ENCODE measurements at regions not wholly inside any gene's neighbourhood (a gene's known extent, or its start where the extent isn't known, plus 50 kb on each side); places are given as distances from the start of the nearest gene placed in this dataset.
"Not testable (repeated sequence)": the region's sequence is repeated elsewhere in the genome, so short reads cannot be mapped to it uniquely, and the experiment has no call there.

- no peak for DNase-seq (ENCODE audit: low read depth, low spot score)
- H3K4me3 ChIP-seq (ENCODE audit: low read length), result no peak overlapping the region
Measured at GRCh38 chr16:59339871-59340270, 605.8 kb upstream of the GOT2 start.

DNA sequence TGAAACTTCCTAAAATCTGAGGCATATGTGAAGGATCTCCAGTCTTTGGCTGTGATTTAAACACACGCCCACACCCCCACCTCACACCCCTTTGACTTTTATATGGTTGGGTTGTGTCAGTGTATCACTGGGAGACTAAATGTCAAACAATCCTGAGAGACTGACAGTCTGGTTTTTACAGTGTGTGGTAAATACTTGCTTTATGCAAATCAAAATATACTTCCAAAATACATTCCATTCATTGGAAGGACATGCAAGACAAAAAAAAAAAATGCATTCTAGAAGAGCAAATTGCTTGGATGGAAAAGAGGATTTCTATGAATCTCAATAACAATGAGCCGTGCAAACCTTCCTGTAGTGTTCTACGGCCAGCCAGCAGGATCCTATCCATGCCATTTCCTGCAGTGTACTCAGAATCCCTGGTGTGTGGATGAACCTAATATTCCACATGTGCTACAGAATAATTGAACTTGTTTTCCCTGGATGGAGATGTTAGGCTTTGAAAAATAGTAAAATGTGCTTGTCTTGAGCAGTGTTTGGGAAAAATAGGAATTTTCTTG is 602.1 kb upstream of the GOT2 start:
- H3K4me3 ChIP-seq (ENCODE audit: low read length), result no peak overlapping the region
- DNase-seq (ENCODE audit: low read depth, low spot score), result no peak

GRCh38 chr16:59331708-59332107 is 597.6 kb upstream of the GOT2 start:
- not testable (repeated sequence) for DNase-seq (ENCODE audit: low read depth, low spot score); H3K4me3 ChIP-seq (ENCODE audit: low read length)

DNA sequence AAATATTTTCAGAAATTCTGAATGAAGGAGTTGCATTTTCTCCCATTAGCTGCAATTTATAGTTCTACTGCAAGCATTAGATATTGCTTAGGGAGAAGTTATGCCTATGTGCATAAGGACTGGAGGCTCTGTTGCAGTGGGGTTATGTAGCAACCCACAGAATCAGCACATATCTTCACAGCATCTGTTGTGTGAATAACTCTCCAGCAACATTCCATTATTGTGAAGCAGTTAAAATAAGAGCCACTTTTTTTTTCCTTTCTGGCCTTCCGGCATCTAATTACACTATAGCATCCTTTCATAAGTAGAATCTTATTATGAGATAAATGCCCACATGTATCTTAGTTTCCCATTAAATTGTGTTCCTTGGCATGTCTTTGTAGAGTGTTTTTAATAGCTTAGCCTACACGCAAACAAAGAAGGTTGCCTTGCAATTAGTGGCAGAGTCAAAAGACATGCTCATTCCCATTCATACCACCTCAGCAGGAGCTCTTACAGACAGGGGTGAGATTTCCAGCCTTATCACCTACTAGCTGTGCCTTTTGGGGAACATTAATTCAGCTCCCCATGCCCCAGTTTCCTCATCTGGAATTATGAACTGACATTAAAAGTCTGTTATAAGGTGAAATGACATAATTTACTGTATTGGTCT is 596.0 kb upstream of the GOT2 start:
- no peak overlapping the region for H3K4me3 ChIP-seq (ENCODE audit: low read length)
- DNase-seq (ENCODE audit: low read depth, low spot score), result no peak

GRCh38 chr16:59328961-59329360 is 594.8 kb upstream of the GOT2 start:
- DNase-seq (ENCODE audit: low read depth, low spot score), result no peak
- H3K4me3 ChIP-seq (ENCODE audit: low read length), result no peak overlapping the region

- no peak for DNase-seq (ENCODE audit: low read depth, low spot score)
Measured at GRCh38 chr16:59327894-59328293, 593.8 kb upstream of the GOT2 start.

GRCh38 chr16:59326955-59327354 is 592.8 kb upstream of the GOT2 start:
- no peak overlapping the region for H3K4me3 ChIP-seq (ENCODE audit: low read length)
- no peak for DNase-seq (ENCODE audit: low read depth, low spot score)

More at GRCh38 chr16:59327894-59328293, 593.8 kb upstream of the GOT2 start:
- no peak overlapping the region for H3K4me3 ChIP-seq (ENCODE audit: low read length)

- no peak overlapping the region for H3K4me3 ChIP-seq (ENCODE audit: low read length)
- DNase-seq (ENCODE audit: low read depth, low spot score), result no peak
Measured at GRCh38 chr16:59324462-59324861, 590.3 kb upstream of the GOT2 start.

DNA sequence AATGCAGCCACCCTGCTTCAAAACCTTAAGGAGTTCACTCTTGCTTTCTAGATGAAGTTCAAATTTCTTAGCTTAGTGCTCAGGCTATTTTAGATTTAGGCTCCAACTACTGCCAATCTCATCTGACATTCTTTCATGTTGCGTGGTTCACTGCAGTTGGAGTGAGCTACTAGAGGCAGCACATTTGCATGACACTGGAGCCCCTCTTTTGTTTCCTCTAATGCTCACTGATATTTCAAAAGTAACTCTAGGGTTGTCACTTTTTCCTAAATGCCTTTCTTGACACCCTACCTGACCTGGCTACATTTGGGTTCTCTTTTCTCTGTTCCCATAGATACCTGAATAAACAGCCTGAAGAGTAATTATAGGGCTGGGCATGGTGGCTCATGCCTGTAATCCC is 586.5 kb upstream of the GOT2 start:
- DNase-seq (ENCODE audit: low read depth, low spot score), result no peak
- no peak overlapping the region for H3K4me3 ChIP-seq (ENCODE audit: low read length)

- no peak for DNase-seq (ENCODE audit: low read depth, low spot score)
- H3K4me3 ChIP-seq (ENCODE audit: low read length), result no peak overlapping the region
Measured at GRCh38 chr16:59319871-59320270, 585.8 kb upstream of the GOT2 start.

- no peak for DNase-seq (ENCODE audit: low read depth, low spot score)
- no peak overlapping the region for H3K4me3 ChIP-seq (ENCODE audit: low read length)
Measured at GRCh38 chr16:59305850-59306249, 571.7 kb upstream of the GOT2 start.

DNA sequence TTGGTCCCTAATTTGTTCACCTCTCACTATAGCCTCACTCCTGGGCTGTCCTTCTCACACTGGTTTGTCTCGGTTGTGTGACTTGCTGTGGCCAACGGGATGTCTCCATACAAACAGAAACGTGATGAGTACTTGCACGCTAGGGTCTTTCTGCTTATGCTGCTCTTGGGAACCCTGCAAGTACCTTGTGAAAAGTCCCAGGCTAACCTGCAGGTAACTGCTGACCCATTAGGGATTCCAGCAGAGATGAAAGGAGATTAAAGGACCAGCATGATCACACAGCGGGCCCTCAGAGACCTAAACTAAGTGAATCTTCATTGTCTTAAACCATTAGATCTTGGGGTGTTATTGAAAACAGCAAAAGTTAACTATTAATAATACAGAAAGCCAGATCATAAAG is 562.8 kb upstream of the GOT2 start:
- DNase-seq (ENCODE audit: low read depth, low spot score), result no peak
- no peak overlapping the region for H3K4me3 ChIP-seq (ENCODE audit: low read length)

DNA sequence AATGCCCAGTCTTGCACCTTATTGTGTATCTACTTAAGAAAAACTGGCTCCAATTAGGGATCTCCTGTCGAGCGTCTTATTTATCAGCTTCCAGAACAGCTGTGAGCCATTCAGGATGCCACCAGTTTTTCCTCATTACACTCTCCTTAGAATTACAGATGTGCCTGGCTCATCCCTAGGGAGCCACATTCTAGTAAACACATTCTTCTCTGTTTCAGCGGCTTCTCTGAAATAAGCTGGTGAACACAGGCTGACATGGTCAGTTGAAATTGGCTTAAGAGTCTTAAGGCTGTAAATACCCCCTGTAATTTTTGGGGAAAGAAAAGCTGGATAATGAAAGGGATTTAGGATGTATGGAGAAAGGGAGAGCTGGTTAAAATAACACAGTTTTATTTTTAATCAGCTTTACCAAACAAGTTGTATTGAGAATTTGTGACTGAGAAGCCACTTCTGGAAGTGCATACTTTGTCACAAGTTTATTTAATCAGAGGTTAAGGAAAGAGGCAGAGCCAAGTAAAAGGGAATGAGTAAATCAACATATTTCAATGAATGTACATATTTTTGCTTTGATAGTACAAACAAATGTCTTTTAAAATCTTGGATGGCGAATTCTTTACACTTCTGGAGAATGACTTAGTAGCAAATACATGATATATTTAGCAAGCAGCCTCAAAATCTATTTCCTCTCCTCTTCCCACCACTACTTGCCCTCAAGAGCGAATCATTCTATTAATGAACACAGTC is 562.0 kb upstream of the GOT2 start:
- no peak overlapping the region for H3K4me3 ChIP-seq (ENCODE audit: low read length)
- DNase-seq (ENCODE audit: low read depth, low spot score), result no peak

GRCh38 chr16:59295474-59295873 is 561.4 kb upstream of the GOT2 start:
- no peak for DNase-seq (ENCODE audit: low read depth, low spot score)

DNA sequence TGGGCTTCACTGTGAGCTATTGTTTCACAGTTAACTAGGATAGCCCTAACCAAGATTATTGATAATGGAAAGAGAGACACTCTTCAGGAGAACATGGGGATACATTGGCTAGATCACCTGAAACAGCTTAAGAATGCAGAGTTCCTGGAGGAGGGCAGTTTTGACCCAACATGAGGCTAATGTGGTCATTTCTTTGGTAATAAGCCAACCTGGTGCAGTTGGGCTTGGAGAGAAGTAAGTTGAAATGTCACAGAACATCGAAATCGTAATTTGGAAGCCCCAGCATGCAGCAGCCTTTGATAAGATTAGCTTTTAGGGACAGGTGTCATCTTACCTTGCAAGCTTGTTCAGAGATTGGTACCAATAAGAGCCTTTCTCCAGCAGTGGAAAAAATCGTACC is 556.6 kb upstream of the GOT2 start:
- no peak for DNase-seq (ENCODE audit: low read depth, low spot score)
- no peak overlapping the region for H3K4me3 ChIP-seq (ENCODE audit: low read length)

More at GRCh38 chr16:59295474-59295873, 561.4 kb upstream of the GOT2 start:
- H3K4me3 ChIP-seq (ENCODE audit: low read length), result no peak overlapping the region

GRCh38 chr16:59289151-59289550 is 555.0 kb upstream of the GOT2 start:
- H3K4me3 ChIP-seq (ENCODE audit: low read length), result no peak overlapping the region
- no peak for DNase-seq (ENCODE audit: low read depth, low spot score)

DNA sequence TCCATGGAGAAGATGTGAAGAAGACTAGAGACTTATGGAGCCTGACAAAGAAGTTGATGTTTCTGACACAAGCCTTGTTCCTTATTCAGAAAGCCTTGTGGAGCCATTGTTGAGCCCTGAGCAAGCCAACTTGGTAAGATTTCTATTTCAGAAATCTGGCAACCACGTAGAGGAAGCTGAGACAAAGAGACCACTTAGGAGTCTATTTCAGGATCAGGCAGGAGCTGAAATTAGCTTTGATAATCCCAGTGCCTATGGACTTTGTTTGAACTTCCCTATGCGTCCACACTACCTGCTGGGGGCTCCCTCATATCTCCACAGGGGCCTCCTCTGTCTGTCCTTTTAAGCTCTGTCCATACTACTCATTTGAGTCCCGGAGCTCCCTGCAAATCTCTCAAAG is 540.0 kb upstream of the GOT2 start:
- no peak overlapping the region for H3K4me3 ChIP-seq (ENCODE audit: low read length)
- no peak for DNase-seq (ENCODE audit: low read depth, low spot score)

GRCh38 chr16:59263955-59264354 is 529.8 kb upstream of the GOT2 start:
- DNase-seq (ENCODE audit: low read depth, low spot score), result no peak
- no peak overlapping the region for H3K4me3 ChIP-seq (ENCODE audit: low read length)

DNA sequence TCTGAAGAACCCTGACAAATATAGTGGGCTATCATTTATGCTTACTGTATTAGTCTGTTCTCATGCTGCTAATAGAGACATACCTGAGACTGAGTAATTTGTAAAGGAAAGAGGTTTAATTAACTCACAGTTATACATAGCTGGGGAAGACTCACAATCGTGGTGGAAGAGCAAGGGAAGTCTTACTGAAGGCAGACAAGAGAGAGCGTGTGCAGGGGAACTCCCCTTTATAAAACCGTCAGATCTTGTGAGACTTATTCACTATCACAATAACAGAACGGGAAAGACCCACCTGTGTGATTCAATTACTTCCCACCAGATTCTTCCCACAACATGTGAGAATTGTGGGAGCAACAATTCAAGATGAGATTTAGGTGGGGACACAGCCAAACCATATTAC is 526.8 kb upstream of the GOT2 start:
- no peak for DNase-seq (ENCODE audit: low read depth, low spot score)
- H3K4me3 ChIP-seq (ENCODE audit: low read length), result no peak overlapping the region

DNA sequence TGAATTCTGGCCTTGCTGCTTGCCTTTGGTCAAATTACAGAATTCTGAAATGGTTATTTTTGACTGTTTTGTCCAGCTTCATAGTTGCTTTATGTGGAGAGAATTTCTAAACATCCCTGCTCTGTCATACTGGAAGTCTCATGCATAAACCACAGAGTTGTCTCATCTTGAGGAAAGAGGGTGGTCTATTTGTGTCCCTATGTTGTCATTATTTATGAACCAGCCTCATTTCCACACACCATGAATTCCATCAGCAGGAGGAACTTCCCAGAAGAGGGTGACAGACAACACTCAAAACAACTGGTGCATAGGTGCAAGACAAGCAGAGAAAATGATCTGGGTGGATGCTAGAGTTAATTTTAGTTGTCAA is 525.8 kb upstream of the GOT2 start:
- no peak for DNase-seq (ENCODE audit: low read depth, low spot score)
- H3K4me3 ChIP-seq (ENCODE audit: low read length), result no peak overlapping the region

Data from Jurkat, Clone E6-1 (cell line).